H9 (cell line): ENCODE measurements at regions not wholly inside any gene's neighbourhood (a gene's known extent, or its start where the extent isn't known, plus 50 kb on each side); places are given as distances from the start of the nearest gene placed in this dataset.

Experiments
- DNase-seq: peaks from one replicate; pipeline ENCODE4 v3.0.0-alpha.2; 2017
- H2AFZ ChIP-seq: one replicate; pipeline ENCODE4 v1.6.1; 2013; ENCODE audit warnings: mild to moderate bottlenecking, low read length, control low read depth, moderate library complexity
- H2AK5ac ChIP-seq: 2 replicates; pipeline ENCODE4 v1.6.1; 2013; ENCODE audit warnings: low read length, control low read depth, mixed read lengths; ENCODE audit not compliant: insufficient read length
- H2BK120ac ChIP-seq: one replicate; pipeline ENCODE4 v1.6.1; 2013; ENCODE audit warnings: low read depth, mild to moderate bottlenecking, low read length, control low read depth, inconsistent platforms; ENCODE audit not compliant: poor library complexity, severe bottlenecking
- H2BK12ac ChIP-seq: 2 replicates; pipeline ENCODE4 v1.6.1; 2013; ENCODE audit warnings: low read length, control low read depth, mixed read lengths, low read depth; ENCODE audit not compliant: insufficient read length
- H2BK15ac ChIP-seq: 2 replicates; pipeline ENCODE4 v1.6.1; 2013; ENCODE audit warnings: low read depth, low read length, control low read depth
- H2BK20ac ChIP-seq: one replicate; pipeline ENCODE4 v1.6.1; 2013; ENCODE audit warnings: low read depth, mild to moderate bottlenecking, low read length, control low read depth, inconsistent platforms; ENCODE audit not compliant: poor library complexity, severe bottlenecking
- H2BK5ac ChIP-seq: 2 replicates; pipeline ENCODE4 v1.6.1; 2013; ENCODE audit warnings: low read length, control low read depth, mixed read lengths; ENCODE audit not compliant: insufficient read length
- H3K14ac ChIP-seq: 2 replicates; pipeline ENCODE4 v1.6.1; 2013; ENCODE audit warnings: low read length, control low read depth; ENCODE audit not compliant: insufficient read depth
- H3K18ac ChIP-seq: 2 replicates; pipeline ENCODE4 v1.6.1; 2013; ENCODE audit warnings: low read depth, mild to moderate bottlenecking, mixed read lengths, low read length, control low read depth; ENCODE audit not compliant: insufficient read length
- H3K23ac ChIP-seq: 2 replicates; pipeline ENCODE4 v1.6.1; 2013; ENCODE audit warnings: low read length, control low read depth, mixed read lengths, low read depth; ENCODE audit not compliant: insufficient read length
- H3K23me2 ChIP-seq: 2 replicates; pipeline ENCODE4 v1.6.1; 2013; ENCODE audit warnings: low read depth, mild to moderate bottlenecking, mixed read lengths, low read length, control low read depth; ENCODE audit not compliant: insufficient read length, poor library complexity, severe bottlenecking
- H3K27ac ChIP-seq: 2 replicates; pipeline ENCODE4 v1.5.1; 2013; ENCODE audit warnings: low read length, control low read depth, mixed read lengths, low read depth; ENCODE audit not compliant: insufficient read length
- H3K27me3 ChIP-seq: 2 replicates; pipeline ENCODE4 v1.6.1; 2013; ENCODE audit warnings: low read length, control low read depth, inconsistent platforms; ENCODE audit not compliant: insufficient read depth
- H3K4ac ChIP-seq: 2 replicates; pipeline ENCODE4 v1.6.1; 2013; ENCODE audit warnings: low read depth, mild to moderate bottlenecking, control low read depth, inconsistent platforms, low read length, moderate library complexity
- H3K4me1 ChIP-seq: 2 replicates; pipeline ENCODE4 v1.6.1; 2013; ENCODE audit warnings: low read length, control low read depth, inconsistent platforms; ENCODE audit not compliant: insufficient read depth
- H3K4me2 ChIP-seq: 2 replicates; pipeline ENCODE4 v1.6.1; 2013; ENCODE audit warnings: low read length, control low read depth, mixed read lengths; ENCODE audit not compliant: insufficient read length, insufficient read depth
- H3K56ac ChIP-seq: 2 replicates; pipeline ENCODE4 v1.6.1; 2013; ENCODE audit warnings: low read depth, mild to moderate bottlenecking, mixed read lengths, low read length, control low read depth; ENCODE audit not compliant: insufficient read length
- H3K79me1 ChIP-seq: 2 replicates; pipeline ENCODE4 v1.6.1; 2013; ENCODE audit warnings: low read depth, mild to moderate bottlenecking, moderate library complexity, low read length, control low read depth, inconsistent platforms; ENCODE audit not compliant: insufficient read depth, poor library complexity, severe bottlenecking
- H3K79me2 ChIP-seq: 2 replicates; pipeline ENCODE4 v1.6.1; 2013; ENCODE audit warnings: low read length, control low read depth, inconsistent platforms; ENCODE audit not compliant: insufficient read depth
- H3K9ac ChIP-seq: 2 replicates; pipeline ENCODE4 v1.6.1; 2013; ENCODE audit warnings: low read length, control low read depth, mixed read lengths; ENCODE audit not compliant: insufficient read length; ENCODE audit errors: extremely low read depth
- H3K9me3 ChIP-seq: one replicate; pipeline ENCODE4 v1.6.1; 2013; ENCODE audit warnings: low read depth, low read length, inconsistent platforms; ENCODE audit not compliant: control insufficient read depth
- H3T11ph ChIP-seq: one replicate; pipeline ENCODE4 v1.6.1; 2013; ENCODE audit warnings: mild to moderate bottlenecking, low read length, control low read depth, inconsistent platforms
- H4K20me1 ChIP-seq: one replicate; pipeline ENCODE4 v1.6.1; 2013; ENCODE audit not compliant: control insufficient read depth, insufficient read length, insufficient read depth
- H4K5ac ChIP-seq: 2 replicates; pipeline ENCODE4 v1.6.1; 2013; ENCODE audit warnings: low read depth, mild to moderate bottlenecking, mixed read lengths, low read length, control low read depth; ENCODE audit not compliant: insufficient read length
- H4K8ac ChIP-seq: replicated peaks from 2 replicates; pipeline ENCODE4 v1.6.1; 2013; ENCODE audit warnings: low read length, control low read depth, mixed read lengths, low read depth; ENCODE audit not compliant: insufficient read length
- H4K91ac ChIP-seq: 2 replicates; pipeline ENCODE4 v1.6.1; 2013; ENCODE audit warnings: low read depth, mild to moderate bottlenecking, moderate library complexity, mixed read lengths, low read length, control low read depth; ENCODE audit not compliant: insufficient read length
- H3K27ac Mint-ChIP-seq, 3 experiments: 2 replicates in 2 of 3; 3 replicates in 1 of 3; pipeline ENCODE4 v1.8.0; 2020 to 2021; ENCODE audit warnings: mixed read lengths in 3 of 3, mild to moderate bottlenecking in 1 of 3, moderate library complexity in 1 of 3
- H3K27me3 Mint-ChIP-seq: 2 replicates; pipeline ENCODE4 v1.8.0; 2021; ENCODE audit warnings: low read depth, mild to moderate bottlenecking, moderate library complexity, mixed read lengths
- H3K36me3 Mint-ChIP-seq, 3 experiments: 2 replicates in 2 of 3; 3 replicates in 1 of 3; pipeline ENCODE4 v1.8.0; 2020 to 2021; ENCODE audit warnings: low read depth in 3 of 3, mixed read lengths in 3 of 3; ENCODE audit not compliant: insufficient read depth in 1 of 3
- H3K4me1 Mint-ChIP-seq, 2 experiments: 2 replicates each; pipeline ENCODE4 v1.8.0; 2020; ENCODE audit warnings: mixed read lengths in 2 of 2
- H3K4me3 Mint-ChIP-seq, 2 experiments: 2 replicates in 1 of 2; 3 replicates in 1 of 2; pipeline ENCODE4 v1.8.0; 2020 to 2021; ENCODE audit warnings: mild to moderate bottlenecking in 2 of 2, mixed read lengths in 2 of 2, moderate library complexity in 1 of 2
- H3K9me3 Mint-ChIP-seq, 2 experiments: 2 replicates in 1 of 2; 3 replicates in 1 of 2; pipeline ENCODE4 v1.8.0; 2020; ENCODE audit warnings: mild to moderate bottlenecking in 2 of 2, mixed read lengths in 2 of 2, moderate library complexity in 1 of 2
- CTCF ChIP-seq: fragments of 200-600 bp; sonication (generic); conservative IDR thresholded peaks from 3 replicates; pipeline ENCODE4 v1.8.0; 2021; ENCODE audit warnings: antibody characterized with exemption, mild to moderate bottlenecking
- WGBS: extraction: QIAGEN DNeasy Blood & Tissue Kit; methylation state at CpG from one replicate; pipeline ENCODE4 v1.1.7; 2013; ENCODE audit warnings: missing lambda C conversion rate, low lambda C conversion rate, mixed read lengths; ENCODE audit not compliant: insufficient read length; ENCODE audit errors: extremely low coverage; 5-methylcytosine and 5-hydroxymethylcytosine counted together

DNA sequence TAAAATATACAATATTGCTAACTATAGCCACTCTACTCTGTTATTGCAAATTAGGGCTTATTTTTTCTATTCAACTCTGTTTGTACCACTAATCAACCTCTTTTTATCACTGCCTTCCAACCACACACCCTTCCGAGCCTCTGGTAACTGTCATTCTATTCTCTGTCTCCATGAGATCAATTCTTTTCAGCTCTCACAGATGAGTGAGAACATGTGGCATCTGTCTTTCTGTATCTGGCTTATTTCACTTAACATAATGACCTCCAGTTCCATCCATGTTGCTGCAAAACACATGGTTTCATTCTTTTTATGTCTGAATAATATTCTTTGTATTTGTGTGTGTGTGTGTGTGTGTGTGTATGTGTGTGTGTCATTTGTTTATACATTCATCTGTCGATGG lies 350.1 kb upstream of the DACH1 start:
- H3K23ac ChIP-seq, result no peak overlapping the region
- H3K4me2 ChIP-seq, result no peak overlapping the region
- no peak overlapping the region for H2BK20ac ChIP-seq
- H3K27me3 ChIP-seq, result no peaks in the 10 kb centered on the region
- Mint-ChIP-seq H3K9me3 (no peaks in the 10 kb centered on the region), H3K4me1 (no peaks in the 10 kb centered on the region), H3K27me3 (no peaks in the 10 kb centered on the region), H3K4me3 (no peak overlapping the region), H3K36me3 (no peaks in the 10 kb centered on the region), H3K27ac (no peak overlapping the region)
- no peak overlapping the region for H2BK15ac ChIP-seq
- no peak overlapping the region for H3K9ac ChIP-seq
- H4K8ac ChIP-seq, result no peak overlapping the region
- no peak overlapping the region for H4K91ac ChIP-seq
- no peaks in the 10 kb centered on the region for H4K20me1 ChIP-seq
- no peak overlapping the region for H2AFZ ChIP-seq
- H3K79me1 ChIP-seq, result no peaks in the 10 kb centered on the region
- H3K56ac ChIP-seq, result no peak overlapping the region
- no CpG with 5 or more reads among the region's 2 CpGs for WGBS
- no peak overlapping the region for H2BK5ac ChIP-seq
- no peak overlapping the region for H2BK120ac ChIP-seq
- H3K4me1 ChIP-seq, result no peaks in the 10 kb centered on the region
- H3K79me2 ChIP-seq, result no peaks in the 10 kb centered on the region
- no peak overlapping the region for H3K4ac ChIP-seq
- H3T11ph ChIP-seq, result no peak overlapping the region
- no peak overlapping the region for H2BK12ac ChIP-seq
- no peak for TF ChIP-seq CTCF
- no peak overlapping the region for H3K18ac ChIP-seq
- no peaks in the 10 kb centered on the region for H3K23me2 ChIP-seq
- no peak overlapping the region for H2AK5ac ChIP-seq
- H4K5ac ChIP-seq, result no peak overlapping the region
- DNase-seq, result no peak
- H3K14ac ChIP-seq, result no peak overlapping the region
- no peak overlapping the region for H3K27ac ChIP-seq
- H3K9me3 ChIP-seq, result no peaks in the 10 kb centered on the region
